ENCODE measurements at regions not wholly inside any gene's neighbourhood (a gene's known extent, or its start where the extent isn't known, plus 50 kb on each side); places are given as distances from the start of the nearest gene placed in this dataset.

GRCh38 chr2:176536439-176537133, 267.3 kb downstream of the MTX2 start:
- BruUV-seq (replicated peaks) = no TSS peak
- Mint-ChIP-seq H3K27me3 (ENCODE audit: unreplicated experiment) (no peaks in the 10 kb centered on the region), H3K9me3 (ENCODE audit: low read depth, unreplicated experiment) (no peaks in the 10 kb centered on the region), H3K4me3 (ENCODE audit: low read depth, unreplicated experiment) (no peak overlapping the region), H3K27ac (ENCODE audit: unreplicated experiment) (no peak overlapping the region), H3K36me3 (ENCODE audit: insufficient read depth, unreplicated experiment) (no peaks in the 10 kb centered on the region), H3K4me1 (ENCODE audit: low read depth, unreplicated experiment) (no peaks in the 10 kb centered on the region)
- no peak for DNase-seq
- TF ChIP-seq, protein P1, sequence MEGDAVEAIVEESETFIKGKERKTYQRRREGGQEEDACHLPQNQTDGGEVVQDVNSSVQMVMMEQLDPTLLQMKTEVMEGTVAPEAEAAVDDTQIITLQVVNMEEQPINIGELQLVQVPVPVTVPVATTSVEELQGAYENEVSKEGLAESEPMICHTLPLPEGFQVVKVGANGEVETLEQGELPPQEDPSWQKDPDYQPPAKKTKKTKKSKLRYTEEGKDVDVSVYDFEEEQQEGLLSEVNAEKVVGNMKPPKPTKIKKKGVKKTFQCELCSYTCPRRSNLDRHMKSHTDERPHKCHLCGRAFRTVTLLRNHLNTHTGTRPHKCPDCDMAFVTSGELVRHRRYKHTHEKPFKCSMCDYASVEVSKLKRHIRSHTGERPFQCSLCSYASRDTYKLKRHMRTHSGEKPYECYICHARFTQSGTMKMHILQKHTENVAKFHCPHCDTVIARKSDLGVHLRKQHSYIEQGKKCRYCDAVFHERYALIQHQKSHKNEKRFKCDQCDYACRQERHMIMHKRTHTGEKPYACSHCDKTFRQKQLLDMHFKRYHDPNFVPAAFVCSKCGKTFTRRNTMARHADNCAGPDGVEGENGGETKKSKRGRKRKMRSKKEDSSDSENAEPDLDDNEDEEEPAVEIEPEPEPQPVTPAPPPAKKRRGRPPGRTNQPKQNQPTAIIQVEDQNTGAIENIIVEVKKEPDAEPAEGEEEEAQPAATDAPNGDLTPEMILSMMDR (IDR thresholded peaks at IDR 0.05; ENCODE audit: unreplicated experiment) = no peak
- intact Hi-C loops (cut with micrococcal nuclease; ENCODE audit: unreplicated experiment) = no loop called here
- CTCF ChIA-PET = interaction anchor here (0.6 kb wide), 1 partner anchor 397 kb away, joined by 3 read pairs; no protein-coding TSS in a partner anchor

DNA sequence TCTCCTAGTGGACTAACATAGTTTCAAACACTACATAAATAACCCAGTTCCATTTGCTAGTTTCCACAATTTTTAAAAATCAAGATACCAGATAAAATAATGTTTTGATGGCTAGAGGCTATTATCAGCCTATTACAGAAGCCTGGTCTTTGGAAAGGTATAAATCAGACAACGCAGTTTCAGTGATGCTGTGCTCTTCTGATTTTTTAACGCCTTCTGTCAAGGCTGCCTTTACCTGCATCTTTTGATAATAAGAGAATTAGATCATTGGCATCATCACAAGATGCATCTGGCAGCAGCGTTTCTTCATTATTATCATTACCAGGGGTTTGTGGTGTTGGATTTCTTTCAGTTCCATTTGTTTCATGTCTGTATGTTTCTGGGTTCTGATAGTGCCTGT, 268.7 kb downstream of the MTX2 start:
- no peaks in the 10 kb centered on the region for H3K4me1 Mint-ChIP-seq (ENCODE audit: low read depth, unreplicated experiment)
- H3K9me3 Mint-ChIP-seq (ENCODE audit: low read depth, unreplicated experiment) = no peaks in the 10 kb centered on the region
- DNase-seq = no peak
- H3K27ac Mint-ChIP-seq (ENCODE audit: unreplicated experiment) = no peak overlapping the region
- no peak overlapping the region for H3K4me3 Mint-ChIP-seq (ENCODE audit: low read depth, unreplicated experiment)
- H3K27me3 Mint-ChIP-seq (ENCODE audit: unreplicated experiment) = no peaks in the 10 kb centered on the region
- no TSS peak for BruUV-seq (replicated peaks)
- no peaks in the 10 kb centered on the region for H3K36me3 Mint-ChIP-seq (ENCODE audit: insufficient read depth, unreplicated experiment)
- CTCF ChIA-PET = interaction anchor here (0.6 kb wide), 1 partner anchor 77 kb away, joined by 5 read pairs; no protein-coding TSS in a partner anchor
- intact Hi-C loops (cut with micrococcal nuclease; ENCODE audit: unreplicated experiment) = no loop called here
- TF ChIP-seq, protein P1 (IDR thresholded peaks at IDR 0.05; ENCODE audit: unreplicated experiment) = no peak

DNA sequence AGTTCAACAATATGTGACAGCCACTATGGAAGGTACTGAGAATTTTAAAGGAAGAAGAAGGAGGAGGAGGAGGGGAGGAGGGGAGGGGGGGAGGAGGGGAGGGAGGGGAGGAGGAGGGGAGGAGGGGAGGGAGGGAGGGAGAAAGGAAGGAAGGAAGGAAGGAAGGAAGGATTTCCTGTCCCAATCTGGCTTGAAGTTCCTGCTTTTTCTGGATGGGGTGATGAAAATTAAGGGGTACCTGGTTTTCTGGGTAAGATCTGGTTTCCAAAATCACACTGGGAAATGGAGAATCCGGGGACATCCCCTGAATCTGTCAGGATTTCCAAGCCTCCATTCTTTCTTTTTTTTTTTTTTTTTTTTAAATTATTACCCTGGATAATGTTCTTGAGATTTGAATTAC, 271.8 kb downstream of the MTX2 start:
- intact Hi-C loops (cut with micrococcal nuclease; ENCODE audit: unreplicated experiment) = no loop called here
- BruUV-seq (replicated peaks) = no TSS peak

DNA sequence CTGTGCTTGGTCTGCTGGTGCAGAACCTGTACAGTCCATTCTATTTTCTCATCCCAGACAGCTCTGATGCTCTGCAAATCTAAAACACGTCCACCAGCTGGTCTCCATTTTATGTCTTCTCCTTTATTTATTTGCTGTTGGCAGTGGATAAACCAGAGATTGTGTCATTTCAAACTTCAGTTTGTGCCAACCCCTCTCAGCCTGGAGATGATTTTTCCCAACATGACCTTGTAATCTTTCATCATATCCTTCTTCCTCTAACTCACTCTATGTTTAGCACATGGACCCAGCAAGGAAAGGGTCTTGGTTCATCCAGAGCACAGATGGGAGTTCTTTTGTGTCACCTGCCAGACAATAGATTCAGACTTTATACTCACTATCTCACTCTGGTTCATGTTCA, 273.2 kb downstream of the MTX2 start:
- no peak for DNase-seq
- Mint-ChIP-seq H3K4me1 (ENCODE audit: low read depth, unreplicated experiment) (no peaks in the 10 kb centered on the region), H3K9me3 (ENCODE audit: low read depth, unreplicated experiment) (no peaks in the 10 kb centered on the region), H3K27me3 (ENCODE audit: unreplicated experiment) (no peaks in the 10 kb centered on the region), H3K27ac (ENCODE audit: unreplicated experiment) (no peak overlapping the region), H3K36me3 (ENCODE audit: insufficient read depth, unreplicated experiment) (no peaks in the 10 kb centered on the region), H3K4me3 (ENCODE audit: low read depth, unreplicated experiment) (no peak overlapping the region)
- intact Hi-C loops (cut with micrococcal nuclease; ENCODE audit: unreplicated experiment) = no loop called here
- no TSS peak for BruUV-seq (replicated peaks)
- TF ChIP-seq, protein P1 (IDR thresholded peaks at IDR 0.05; ENCODE audit: unreplicated experiment) = no peak
- CTCF ChIA-PET = no interaction called here

More for the DNA sequence above, 271.8 kb downstream of the MTX2 start:
- Mint-ChIP-seq H3K4me1 (ENCODE audit: low read depth, unreplicated experiment) (no peaks in the 10 kb centered on the region), H3K9me3 (ENCODE audit: low read depth, unreplicated experiment) (no peaks in the 10 kb centered on the region), H3K36me3 (ENCODE audit: insufficient read depth, unreplicated experiment) (no peaks in the 10 kb centered on the region), H3K27ac (ENCODE audit: unreplicated experiment) (no peak overlapping the region), H3K27me3 (ENCODE audit: unreplicated experiment) (no peaks in the 10 kb centered on the region), H3K4me3 (ENCODE audit: low read depth, unreplicated experiment) (no peak overlapping the region)
- no peak for DNase-seq
- TF ChIP-seq, protein P1 (IDR thresholded peaks at IDR 0.05; ENCODE audit: unreplicated experiment) = no peak
- CTCF ChIA-PET = interaction anchor here (0.6 kb wide), 1 partner anchor 223 kb away, joined by 3 read pairs; no protein-coding TSS in a partner anchor

All from Calu3 (cell line).